Tibial nerve (tissue), 4 donors: ENCODE measurements at regions not wholly inside any gene's neighbourhood (a gene's known extent, or its start where the extent isn't known, plus 50 kb on each side); places are given as distances from the start of the nearest gene placed in this dataset. TPM values are rescaled to one million over a fixed set of nuclear protein-coding genes. Genes with fewer than 3 reads are reported as not detected.
"Not testable (repeated sequence)": the region's sequence is repeated elsewhere in the genome, so short reads cannot be mapped to it uniquely, and the experiment has no call there.

Source experiments
- DNase-seq, 2 donors: peaks; one replicate each; pipeline ENCODE4 v3.0.0-alpha.2; 2019; ENCODE audit warnings: low spot score in 2 of 2
- H3K27ac ChIP-seq, 4 donors: fragments of 200-600 bp; sonication (generic) in 3 of 4; one replicate each; pipeline ENCODE4 v1.5.1; 2017 to 2019; ENCODE audit warnings: mild to moderate bottlenecking in 1 of 4
- H3K27me3 ChIP-seq, 2 donors: fragments of 200-600 bp; sonication (generic) in 1 of 2; one replicate each; pipeline versions ENCODE4 v1.5.1 to v1.6.0; 2017 to 2019
- H3K36me3 ChIP-seq, 3 donors: fragments of 200-600 bp; sonication (generic); one replicate each; pipeline ENCODE4 v1.5.1; 2018 to 2019
- H3K4me1 ChIP-seq, 4 donors: fragments of 200-600 bp; sonication (generic) in 3 of 4; one replicate each; pipeline ENCODE4 v1.5.1; 2017 to 2019
- H3K4me3 ChIP-seq, 4 donors: fragments of 200-600 bp; sonication (generic) in 3 of 4; one replicate each; pipeline ENCODE4 v1.5.1; 2017 to 2019; ENCODE audit warnings: mild to moderate bottlenecking in 1 of 4, moderate library complexity in 1 of 4
- H3K9me3 ChIP-seq, 4 donors: fragments of 200-600 bp; sonication (generic) in 3 of 4; one replicate each; pipeline ENCODE4 v1.5.1; 2017 to 2019
- CTCF ChIP-seq, 5 experiments: fragments of 200-600 bp in 3 of 5; fragments of 450-650 bp in 2 of 5; sonication (generic) in 3 of 5; IDR thresholded peaks; one replicate each; pipeline ENCODE4 v1.5.1; 2016 to 2019; ENCODE audit warnings: antibody characterized with exemption in 5 of 5, mild to moderate bottlenecking in 3 of 5, moderate library complexity in 2 of 5
- EP300 ChIP-seq, 2 donors: sonication (generic); formaldehyde crosslinking; IDR thresholded peaks; one replicate each; pipeline ENCODE4 v1.6.1; 2017; ENCODE audit warnings: antibody characterized with exemption in 2 of 2, mild to moderate bottlenecking in 1 of 2
- POLR2A ChIP-seq, 2 donors: fragments of 450-650 bp; IDR thresholded peaks; one replicate each; pipeline ENCODE4 v1.6.1; 2017; ENCODE audit warnings: antibody characterized with exemption in 2 of 2, mild to moderate bottlenecking in 2 of 2, moderate library complexity in 2 of 2
- WGBS, 2 donors: methylation state at CpG; one replicate each; pipeline ENCODE4 v1.1.5; 2018; 5-methylcytosine and 5-hydroxymethylcytosine counted together
- small RNA-seq: library from RNA; depleted of rRNA; stranded (forward); fragments of <200 nt; gene quantifications from one replicate; pipeline ENCODE3, GENCODE V24; 2016

GRCh38 chr4:100008048-100008447 is 58.0 kb upstream of the H2AZ1 start:
- Histone ChIP-seq H3K27ac (no peak overlapping the region), H3K36me3 (no peaks in the 10 kb centered on the region), H3K27me3 (no peaks in the 10 kb centered on the region), H3K9me3 (no peaks in the 10 kb centered on the region), H3K4me1 (no peaks in the 10 kb centered on the region), H3K4me3 (no peak overlapping the region)
- WGBS, 2 donors = 88 to 90% methylated on average over 1 of the region's 1 CpG
- TF ChIP-seq CTCF (IDR thresholded peaks at IDR 0.05) = no peak
- no peak for TF ChIP-seq POLR2A (IDR thresholded peaks at IDR 0.05)
- TF ChIP-seq EP300 (IDR thresholded peaks at IDR 0.05) = no peak
- DNase-seq = no peak

GRCh38 chr4:100006161-100006560 is 56.1 kb upstream of the H2AZ1 start:
- H3K36me3 ChIP-seq, H3K27me3 ChIP-seq, H3K4me1 ChIP-seq, H3K4me3 ChIP-seq, H3K27ac ChIP-seq, H3K9me3 ChIP-seq, DNase-seq: not testable (repeated sequence)
- 88 to 98% methylated on average over 4 to 12 of the region's 23 CpGs for WGBS, 2 donors

Small RNA genes in the stretch of these regions (small RNA-seq; reads per million reads assigned to genes)
- not detected for gene DYNLL1P6
